T follicular helper cell (primary cell): ENCODE measurements at regions not wholly inside any gene's neighbourhood (a gene's known extent, or its start where the extent isn't known, plus 50 kb on each side); places are given as distances from the start of the nearest gene placed in this dataset.

ENCODE experiments used
- DNase-seq: peaks from one replicate; pipeline ENCODE4 v3.0.0-alpha.2; 2020; ENCODE audit warnings: low read depth

GRCh38 chr6:98717322-98717877, 117.0 kb upstream of the POU3F2 start:
- DNase-seq: no peak

GRCh38 chr6:98717988-98718387, 116.4 kb upstream of the POU3F2 start:
- DNase-seq: no peak

- DNase-seq: no peak
Measured at GRCh38 chr6:98724537-98724936, 109.8 kb upstream of the POU3F2 start.

DNA sequence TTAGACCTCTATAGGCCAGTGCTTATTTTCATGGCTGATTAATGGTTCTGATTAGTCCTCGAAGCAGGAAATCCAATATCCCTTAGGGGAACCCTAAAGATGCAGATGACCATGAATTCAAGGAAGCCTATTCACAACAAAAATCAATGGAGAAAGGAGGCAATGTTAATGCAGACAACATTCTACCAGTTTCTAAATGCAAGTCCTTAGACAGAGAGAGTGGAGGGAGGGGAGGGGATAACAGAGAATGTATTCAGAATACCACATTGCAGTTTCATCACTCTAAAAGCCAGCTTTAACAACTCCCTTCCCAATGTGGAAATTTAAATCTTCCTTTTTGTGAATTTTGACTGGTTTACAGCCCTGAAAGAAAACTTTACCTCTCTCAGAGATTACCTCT, 87.1 kb upstream of the POU3F2 start:
- DNase-seq: no peak

GRCh38 chr6:98747960-98748359, 86.4 kb upstream of the POU3F2 start:
- no peak for DNase-seq

DNA sequence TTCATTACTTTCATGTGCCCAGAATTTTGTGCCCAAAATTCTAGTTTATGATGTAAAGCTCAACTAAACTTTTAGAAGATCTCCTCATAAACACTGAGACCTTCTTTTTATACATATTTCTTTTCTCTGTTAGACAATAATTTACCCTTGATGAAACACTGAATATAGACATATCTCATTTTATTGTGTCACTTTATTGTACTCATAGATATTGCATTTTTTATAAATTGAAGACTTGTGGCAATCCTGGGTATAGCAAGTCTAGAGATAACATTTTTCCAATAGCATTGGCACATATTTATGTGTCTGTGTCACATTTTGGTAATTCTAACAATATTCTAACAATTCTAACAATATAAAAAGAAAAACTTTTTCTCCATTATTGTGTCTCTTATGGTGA, 74.9 kb upstream of the POU3F2 start:
- DNase-seq: no peak

DNA sequence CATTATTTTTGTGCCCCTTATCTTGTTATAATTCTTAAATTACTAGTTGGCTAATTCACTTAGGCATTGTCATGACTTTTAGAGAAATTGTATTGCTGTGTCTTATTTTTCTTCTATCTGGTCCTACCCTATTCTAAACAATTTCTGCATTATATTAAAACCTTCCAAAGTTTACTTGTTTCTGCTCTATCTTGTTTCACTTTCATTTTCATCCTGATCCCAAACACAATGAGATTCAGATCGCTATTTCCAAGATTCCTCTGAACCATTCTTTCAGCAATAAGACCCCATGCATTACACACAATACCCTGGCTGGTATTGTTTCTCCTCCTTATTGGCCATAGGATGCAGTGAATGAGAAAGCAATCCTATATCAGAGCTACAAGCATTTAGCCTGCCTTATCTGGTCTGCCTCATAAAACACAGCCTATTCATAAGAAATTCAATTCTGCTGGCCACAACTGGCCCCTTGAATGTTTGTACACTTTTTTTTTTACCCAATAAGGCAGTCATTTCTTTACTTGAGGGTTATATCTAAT, 69.9 kb upstream of the POU3F2 start:
- DNase-seq: no peak

GRCh38 chr6:98769546-98769945, 64.8 kb upstream of the POU3F2 start:
- DNase-seq: peak; percentile 1

GRCh38 chr6:98775205-98775604, 59.2 kb upstream of the POU3F2 start:
- DNase-seq: no peak

- DNase-seq: no peak
Measured at GRCh38 chr6:98777762-98778161, 56.6 kb upstream of the POU3F2 start.

DNA sequence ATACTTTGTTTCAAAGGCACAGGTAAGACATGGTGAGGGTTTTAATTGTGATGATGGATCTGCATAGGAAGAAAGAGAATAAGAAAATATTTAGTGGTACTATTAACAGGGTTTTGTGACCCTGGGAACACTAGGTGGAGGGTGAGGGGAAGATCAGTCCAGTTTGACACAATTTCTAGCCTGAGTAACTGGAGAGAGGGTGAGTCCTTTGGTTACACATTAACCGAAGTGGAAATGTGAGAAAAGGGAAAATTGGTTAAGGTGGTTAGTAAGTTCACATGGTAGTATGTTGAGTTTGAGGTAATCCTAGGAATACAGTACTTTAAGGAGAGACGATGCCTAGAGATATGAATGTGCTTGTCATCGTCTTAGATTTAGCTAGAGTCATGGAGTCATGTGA, 54.8 kb upstream of the POU3F2 start:
- DNase-seq: no peak

- no peak for DNase-seq
Measured at GRCh38 chr6:98782772-98783171, 51.6 kb upstream of the POU3F2 start.

GRCh38 chr6:98783578-98783977, 50.8 kb upstream of the POU3F2 start:
- no peak for DNase-seq
